H1 (cell line): ENCODE measurements at regions not wholly inside any gene's neighbourhood (a gene's known extent, or its start where the extent isn't known, plus 50 kb on each side); places are given as distances from the start of the nearest gene placed in this dataset.

Experiments
- CTCF ChIA-PET: fragments of 300-600 bp; sonication (Branson Sonifier 250); formaldehyde crosslinking; loops from one replicate; lab custom pipeline; 2021; ENCODE audit not compliant: partially characterized antibody; lab: Charles Lee
- POLR2A ChIA-PET: fragments of 300-600 bp; sonication (Branson Sonifier 250); formaldehyde crosslinking; loops from one replicate; lab custom pipeline; 2021; ENCODE audit warnings: inconsistent platforms; ENCODE audit not compliant: partially characterized antibody; lab: Charles Lee
- DNase-seq, 2 experiments: peaks; one replicate each; pipeline versions ENCODE4 v3.0.0 to v3.0.0-alpha.2; 2010 to 2022; ENCODE audit warnings: low spot score in 2 of 2, low read depth in 1 of 2, mixed read lengths in 1 of 2
- FAIRE-seq: peaks from 2 replicates; lab custom pipeline; 2011; peaks lifted over from hg19 to GRCh38; lab: Jason Lieb, UNC
- H2AFZ ChIP-seq: 2 replicates; pipeline ENCODE4 v1.8.1; 2012; ENCODE audit warnings: low read length, inconsistent platforms
- H2AK5ac ChIP-seq: 2 replicates; pipeline ENCODE4 v1.6.1; 2013; ENCODE audit warnings: low read depth, low read length
- H2BK120ac ChIP-seq: replicated peaks from 2 replicates; pipeline ENCODE3; 2013; ENCODE audit warnings: low read depth, low read length, inconsistent platforms
- H2BK12ac ChIP-seq: 2 replicates; pipeline ENCODE4 v1.6.1; 2013; ENCODE audit warnings: low read depth, low read length
- H2BK15ac ChIP-seq: 2 replicates; pipeline ENCODE4 v1.6.1; 2013; ENCODE audit warnings: low read length
- H2BK20ac ChIP-seq: 2 replicates; pipeline ENCODE4 v1.6.1; 2013; ENCODE audit warnings: low read length
- H2BK5ac ChIP-seq: 2 replicates; pipeline ENCODE4 v1.6.1; 2013; ENCODE audit warnings: low read depth, low read length
- H3K14ac ChIP-seq: 2 replicates; pipeline ENCODE4 v1.6.1; 2013; ENCODE audit warnings: inconsistent platforms; ENCODE audit not compliant: insufficient read length
- H3K18ac ChIP-seq: 2 replicates; pipeline ENCODE4 v1.6.1; 2013; ENCODE audit warnings: low read length; ENCODE audit errors: extremely low read depth
- H3K23ac ChIP-seq: 2 replicates; pipeline ENCODE4 v1.6.1; 2013; ENCODE audit warnings: inconsistent platforms; ENCODE audit not compliant: insufficient read length
- H3K23me2 ChIP-seq: 2 replicates; pipeline ENCODE4 v1.6.1; 2013; ENCODE audit warnings: low read depth, low read length
- H3K27ac ChIP-seq: 2 replicates; pipeline ENCODE4 v1.6.1; 2011; ENCODE audit warnings: low read depth, low read length, inconsistent platforms
- H3K27me3 ChIP-seq, 4 experiments: replicated peaks in 1 of 4; 1 replicate in 1 of 4; 2 replicates in 3 of 4; pipeline versions ENCODE4 v1.6.1 to v1.8.1; 2011 to 2013; ENCODE audit warnings: low read length in 3 of 4, mild to moderate bottlenecking in 3 of 4, inconsistent platforms in 2 of 4, mixed read lengths in 2 of 4, moderate library complexity in 1 of 4; ENCODE audit not compliant: control insufficient read depth in 3 of 4, insufficient read depth in 3 of 4; ENCODE audit errors: extremely low read depth in 1 of 4
- H3K36me3 ChIP-seq, 4 experiments: 2 replicates each; pipeline versions ENCODE4 v1.6.1 to v1.8.1; 2011 to 2013; ENCODE audit warnings: mild to moderate bottlenecking in 4 of 4, low read length in 3 of 4, moderate library complexity in 2 of 4, control low read depth in 1 of 4, inconsistent platforms in 1 of 4; ENCODE audit not compliant: insufficient read depth in 4 of 4, control insufficient read depth in 2 of 4
- H3K4ac ChIP-seq: replicated peaks from 2 replicates; pipeline ENCODE3; 2013; ENCODE audit warnings: low read length, low read depth, mixed read lengths, inconsistent platforms; ENCODE audit not compliant: insufficient read length
- H3K4me1 ChIP-seq, 4 experiments: replicated peaks in 1 of 4; 1 replicate in 1 of 4; 2 replicates in 3 of 4; pipeline versions ENCODE4 v1.6.1 to v1.8.1; 2011 to 2013; ENCODE audit warnings: low read length in 3 of 4, inconsistent platforms in 2 of 4, mixed read lengths in 1 of 4; ENCODE audit not compliant: insufficient read depth in 4 of 4, control insufficient read depth in 3 of 4
- H3K4me2 ChIP-seq, 2 experiments: 2 replicates each; pipeline versions ENCODE4 v1.6.1 to v1.8.1; 2011 to 2013; ENCODE audit warnings: low read depth in 2 of 2, low read length in 2 of 2, control low read depth in 1 of 2, inconsistent platforms in 1 of 2, mild to moderate bottlenecking in 1 of 2; ENCODE audit not compliant: insufficient read depth in 1 of 2
- H3K4me3 ChIP-seq, 4 experiments: fragments of 200-600, 300-600 bp in 1 of 4; sonication (generic), shearing (Covaris generic), sonication (Bioruptor Twin) in 1 of 4; 2 replicates each; pipeline versions ENCODE4 v1.5.1 to v1.8.1; 2011 to 2016; ENCODE audit warnings: low read length in 4 of 4, low read depth in 3 of 4, control low read depth in 2 of 4, inconsistent platforms in 2 of 4, mild to moderate bottlenecking in 2 of 4, mixed read lengths in 1 of 4, moderate library complexity in 1 of 4; ENCODE audit not compliant: insufficient read depth in 2 of 4; ENCODE audit errors: extremely low read depth in 1 of 4
- H3K56ac ChIP-seq: replicated peaks from 2 replicates; pipeline ENCODE3; 2013; ENCODE audit warnings: low read depth, mild to moderate bottlenecking, mixed read lengths, low read length, inconsistent platforms; ENCODE audit not compliant: insufficient read length
- H3K79me1 ChIP-seq: 2 replicates; pipeline ENCODE4 v1.6.1; 2013; ENCODE audit warnings: low read depth, low read length, control low read depth
- H3K79me2 ChIP-seq, 2 experiments: 2 replicates each; pipeline versions ENCODE4 v1.6.1 to v1.8.1; 2012 to 2013; ENCODE audit warnings: low read length in 2 of 2, mild to moderate bottlenecking in 2 of 2, inconsistent platforms in 1 of 2; ENCODE audit not compliant: insufficient read depth in 2 of 2, control insufficient read depth in 1 of 2
- H3K9ac ChIP-seq, 4 experiments: replicated peaks in 1 of 4; 1 replicate in 1 of 4; 2 replicates in 3 of 4; pipeline versions ENCODE4 v1.6.1 to v1.8.1; 2011 to 2013; ENCODE audit warnings: low read depth in 3 of 4, low read length in 3 of 4, control low read depth in 2 of 4, mild to moderate bottlenecking in 2 of 4, moderate library complexity in 2 of 4, inconsistent platforms in 1 of 4; ENCODE audit errors: extremely low read depth in 1 of 4
- H3K9me3 ChIP-seq, 2 experiments: 2 replicates each; pipeline versions ENCODE4 v1.6.1 to v1.8.1; 2012 to 2013; ENCODE audit warnings: mild to moderate bottlenecking in 2 of 2, moderate library complexity in 2 of 2, control low read depth in 1 of 2, inconsistent platforms in 1 of 2, low read depth in 1 of 2, low read length in 1 of 2, mixed read lengths in 1 of 2; ENCODE audit not compliant: insufficient read depth in 2 of 2
- H4K20me1 ChIP-seq, 2 experiments: replicated peaks in 1 of 2; 2 replicates each; pipeline versions ENCODE3 to v1.8.1; 2011 to 2013; ENCODE audit warnings: inconsistent platforms in 2 of 2, low read length in 2 of 2, mild to moderate bottlenecking in 1 of 2; ENCODE audit not compliant: insufficient read depth in 2 of 2, control insufficient read depth in 1 of 2
- H4K5ac ChIP-seq: 2 replicates; pipeline ENCODE4 v1.6.1; 2013; ENCODE audit warnings: low read length, low read depth, mixed read lengths, inconsistent platforms; ENCODE audit not compliant: insufficient read length
- H4K8ac ChIP-seq: 2 replicates; pipeline ENCODE4 v1.8.0; 2013; ENCODE audit warnings: mild to moderate bottlenecking, moderate library complexity, low read length, inconsistent platforms; ENCODE audit not compliant: insufficient read depth; ENCODE audit errors: extremely low read depth
- H4K91ac ChIP-seq: replicated peaks from 2 replicates; pipeline ENCODE3; 2013; ENCODE audit warnings: low read length, mixed read lengths, inconsistent platforms; ENCODE audit not compliant: insufficient read length
- SIX5 ChIP-seq: IDR thresholded peaks from 2 replicates; pipeline ENCODE4 v1.6.1; 2011; ENCODE audit warnings: mild to moderate bottlenecking, low read depth, low read length

- Histone ChIP-seq H3K4me2 (no peak overlapping the region), H3K4me1 (peaks cover 5 to 20% (median 12%) of the 10 kb centered on the region in 4 experiments; a peak in 6 of 7 replicates), H2AFZ (no peak overlapping the region), H3K56ac (no peak overlapping the region), H3K9me3 (no peaks in the 10 kb centered on the region), H3K79me1 (no peaks in the 10 kb centered on the region; the same call in 1 of the 2 replicates), H2BK12ac (no peak overlapping the region), H3K4me3 (no peak overlapping the region), H3K23me2 (no peaks in the 10 kb centered on the region), H3K36me3 (no peaks in the 10 kb centered on the region), H3K9ac (no peak overlapping the region), H3K27me3 (peaks cover 0 to under 1% (median 0%) of the 10 kb centered on the region in 4 experiments; a peak in 1 of 7 replicates), H4K20me1 (no peaks in the 10 kb centered on the region), H4K91ac (no peak overlapping the region), H3K23ac (no peak overlapping the region), H3K18ac (no peak overlapping the region), H2BK5ac (no peak overlapping the region), H3K14ac (no peak overlapping the region), H3K79me2 (no peaks in the 10 kb centered on the region), H3K27ac (no peak overlapping the region), H4K5ac (no peak overlapping the region), H2BK15ac (no peak overlapping the region), H3K4ac (no peak overlapping the region), H2AK5ac (no peak overlapping the region), H2BK120ac (no peak overlapping the region), H2BK20ac (no peak overlapping the region), H4K8ac (no peak overlapping the region)
- FAIRE-seq: no peak
- DNase-seq: no peak
- ChIA-PET CTCF (interaction anchor here (0.9 to 1.7 kb wide), 3 partner anchors 55 to 203 kb away, joined by 3 to 6 read pairs (median 3); no protein-coding TSS in a partner anchor), POLR2A (interaction anchor here (1.1 to 1.6 kb wide), 2 partner anchors 10 to 33 kb away, joined by 3 read pairs; no protein-coding TSS in a partner anchor)
- TF ChIP-seq SIX5: no peak
Observed at GRCh38 chr6:111925296-111925695, 52.0 kb upstream of the FYN start.
